GM18508 (cell line): ENCODE measurements at regions not wholly inside any gene's neighbourhood (a gene's known extent, or its start where the extent isn't known, plus 50 kb on each side); places are given as distances from the start of the nearest gene placed in this dataset.
"Not testable (repeated sequence)": the region's sequence is repeated elsewhere in the genome, so short reads cannot be mapped to it uniquely, and the experiment has no call there.

ENCODE experiments used
- ATAC-seq: cut with Tn5 transposase; IDR thresholded peaks from one replicate; pipeline ENCODE4 v1.9.1; 2021; ENCODE audit warnings: moderate number of reproducible peaks; ENCODE audit not compliant: insufficient read depth, unreplicated experiment

GRCh38 chr2:198855746-198856145 is 602.0 kb downstream of the SATB2 start:
- not testable (repeated sequence) for ATAC-seq

GRCh38 chr2:198852248-198852647 is 605.5 kb downstream of the SATB2 start:
- ATAC-seq: no peak

- no peak for ATAC-seq
Measured at GRCh38 chr2:198825534-198825933, 632.2 kb downstream of the SATB2 start.

DNA sequence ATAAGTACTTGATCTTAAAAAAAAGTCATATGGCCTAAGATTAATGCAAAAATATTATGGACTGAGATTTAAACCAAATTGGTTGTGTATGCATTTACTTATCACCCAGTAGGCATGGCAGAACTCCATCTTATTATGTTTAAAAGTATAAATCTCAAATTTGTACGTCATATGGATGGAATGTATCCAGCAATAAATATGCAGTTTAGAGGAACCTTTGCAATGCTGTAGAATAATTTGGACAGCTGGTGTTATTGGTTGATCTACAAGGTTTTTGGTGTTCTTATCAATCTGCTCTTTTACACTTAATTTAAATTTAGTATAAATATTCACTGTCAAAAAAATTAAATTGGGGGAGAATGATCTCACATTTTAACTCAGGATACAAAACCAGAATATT is 640.2 kb downstream of the SATB2 start:
- ATAC-seq: no peak

GRCh38 chr2:198815626-198816025 is 642.1 kb downstream of the SATB2 start:
- ATAC-seq: no peak

DNA sequence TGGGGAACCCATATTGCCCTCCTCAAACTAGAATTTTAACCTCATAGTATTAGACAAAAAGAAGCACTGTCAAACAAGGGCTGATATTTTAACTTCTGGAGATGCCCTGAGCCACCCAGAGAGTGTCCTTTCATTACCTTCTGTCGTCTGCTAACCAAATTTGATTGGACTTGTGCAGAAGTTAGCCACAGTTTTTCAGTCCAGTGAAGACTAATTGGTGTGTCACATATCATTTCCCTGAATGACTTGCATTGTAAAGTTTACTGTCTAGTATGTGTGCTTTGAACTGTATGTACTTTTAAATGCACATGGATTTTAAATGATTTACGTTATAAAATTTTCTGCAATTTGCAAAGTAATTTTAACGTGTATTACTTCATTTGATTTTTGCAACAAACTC is 646.5 kb downstream of the SATB2 start:
- ATAC-seq: no peak

DNA sequence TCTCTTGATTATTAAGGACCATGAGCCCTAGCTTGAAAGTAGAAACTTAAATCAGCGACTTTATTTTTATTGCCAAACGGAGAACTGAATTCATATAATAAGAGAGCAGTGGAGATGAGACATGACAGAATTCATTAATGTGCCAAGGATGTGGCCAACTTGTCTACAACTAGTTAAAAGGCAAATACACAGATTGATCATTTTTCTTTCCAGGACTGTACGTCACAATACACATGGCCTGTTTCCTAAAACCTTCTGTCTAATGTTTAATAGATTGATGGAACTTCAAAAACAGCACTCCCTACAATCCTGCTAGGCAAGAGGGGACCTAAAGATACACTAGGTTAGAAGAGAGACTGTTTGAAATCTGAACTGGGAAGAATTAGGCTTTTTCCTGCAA is 647.8 kb downstream of the SATB2 start:
- ATAC-seq: no peak

DNA sequence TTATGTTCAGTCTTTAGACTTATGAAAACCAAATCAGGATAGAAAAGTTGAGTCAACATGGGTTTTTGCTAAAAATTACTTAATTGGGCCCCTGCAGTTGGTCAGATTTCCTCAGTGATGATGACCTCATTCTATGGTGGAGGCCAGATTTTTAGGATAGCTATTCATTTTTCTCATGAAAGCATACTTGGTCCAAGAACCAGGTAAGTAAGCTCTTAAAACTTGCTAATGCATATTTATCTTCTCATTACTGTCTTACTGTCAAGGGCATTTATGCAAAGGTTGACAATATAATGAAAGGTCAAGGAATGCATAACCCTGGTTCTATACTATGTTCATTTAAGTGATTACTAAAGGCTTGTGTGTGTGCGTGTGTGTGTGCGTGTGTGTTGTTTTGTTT is 650.6 kb downstream of the SATB2 start:
- ATAC-seq: no peak

GRCh38 chr2:198795419-198795818 is 662.3 kb downstream of the SATB2 start:
- ATAC-seq: no peak

- ATAC-seq: no peak
Measured at GRCh38 chr2:198791623-198792022, 666.1 kb downstream of the SATB2 start.

DNA sequence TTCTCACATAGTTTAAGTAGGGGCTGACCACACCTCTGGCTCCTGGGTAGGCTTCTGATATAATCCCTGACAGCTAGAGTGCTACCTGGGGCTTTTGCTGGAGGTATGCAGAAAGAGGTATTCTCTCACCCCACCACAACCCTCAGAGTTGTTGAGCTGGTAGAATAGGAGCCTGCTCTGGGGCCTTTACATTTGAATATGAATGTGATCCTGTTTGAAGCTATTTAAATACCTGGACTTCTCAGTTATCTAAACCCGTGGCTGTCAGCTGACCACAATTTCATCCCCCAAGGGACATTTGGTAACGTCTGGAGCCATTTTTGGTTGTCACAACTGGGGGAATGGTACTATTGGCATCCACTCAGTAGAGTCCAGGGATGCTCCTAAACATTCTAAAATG is 669.1 kb downstream of the SATB2 start:
- ATAC-seq: no peak

GRCh38 chr2:198782734-198783133 is 675.0 kb downstream of the SATB2 start:
- no peak for ATAC-seq

DNA sequence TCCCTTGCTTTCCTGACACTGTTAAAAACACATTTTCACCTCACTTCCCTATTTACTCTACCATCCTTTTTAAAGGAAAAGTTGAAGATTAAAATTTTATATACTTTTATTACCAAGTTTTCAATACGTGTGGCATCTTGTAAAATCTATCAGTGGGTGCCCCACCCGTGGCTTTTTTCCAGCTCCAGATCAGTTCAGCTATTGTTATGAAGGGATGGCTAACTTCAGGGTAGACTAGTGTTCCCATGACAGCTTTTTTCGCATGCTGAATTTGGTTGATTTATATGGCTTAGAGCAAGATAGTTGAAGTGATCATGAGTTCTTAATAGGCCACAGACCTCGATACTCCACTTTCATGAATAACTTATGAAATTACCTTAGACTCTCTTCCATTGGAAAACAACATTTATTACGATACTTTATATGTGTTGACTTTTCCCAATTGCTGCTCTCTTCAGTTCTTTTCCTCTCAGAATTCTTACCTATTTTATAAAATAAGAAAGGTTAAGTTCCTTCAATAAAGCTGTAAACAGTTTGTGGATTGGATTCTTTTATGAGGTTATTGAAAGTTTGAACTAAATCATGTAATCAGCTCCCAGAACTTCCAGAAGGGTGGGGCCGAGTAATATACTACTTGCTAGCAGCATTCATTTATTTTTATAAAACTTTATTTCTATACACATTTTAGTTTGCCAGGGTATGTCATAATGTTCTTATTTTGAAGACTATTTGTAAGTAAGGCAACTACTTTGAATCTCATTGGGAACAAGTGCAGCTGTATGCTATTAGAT is 680.9 kb downstream of the SATB2 start:
- no peak for ATAC-seq

- ATAC-seq: no peak
Measured at GRCh38 chr2:198775737-198776136, 682.0 kb downstream of the SATB2 start.

GRCh38 chr2:198774576-198774975 is 683.2 kb downstream of the SATB2 start:
- no peak for ATAC-seq

DNA sequence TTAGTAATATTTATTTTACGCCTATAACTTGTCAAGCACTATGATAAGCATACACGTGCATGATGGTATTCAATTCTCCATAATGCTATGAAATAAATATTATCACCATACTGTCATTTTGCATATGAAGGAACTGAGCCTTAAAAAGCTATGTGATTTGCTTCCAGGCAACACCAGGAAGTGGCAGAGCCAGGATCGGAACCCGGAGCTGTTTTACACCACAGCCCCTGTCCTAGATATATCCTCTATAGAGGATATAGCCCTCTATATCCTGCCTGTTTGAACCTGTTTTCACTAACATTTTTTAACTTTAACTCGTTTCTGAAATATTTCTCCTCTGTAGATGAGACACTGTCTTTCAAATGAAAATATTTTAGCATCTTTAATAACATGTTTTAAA is 690.0 kb downstream of the SATB2 start:
- ATAC-seq: no peak

DNA sequence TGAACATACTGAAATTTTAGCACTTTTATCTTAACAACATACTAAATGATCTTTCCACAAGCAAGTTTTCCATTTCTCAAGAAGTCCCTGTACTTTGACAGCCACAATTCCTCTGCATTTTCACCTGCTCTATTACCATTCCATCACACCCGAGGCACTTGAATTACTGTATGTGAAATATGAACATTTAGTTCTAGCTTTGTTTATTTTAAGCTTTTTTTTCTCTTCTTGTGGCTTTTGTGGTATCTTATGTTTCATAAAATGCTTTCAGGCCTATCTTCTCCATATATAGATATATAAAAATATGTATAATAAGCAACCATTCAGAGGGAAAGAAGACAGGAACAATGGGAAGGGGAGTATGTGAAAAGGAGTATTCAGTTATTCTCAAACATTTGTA is 693.9 kb downstream of the SATB2 start:
- no peak for ATAC-seq

GRCh38 chr2:198762441-198762840 is 695.3 kb downstream of the SATB2 start:
- no peak for ATAC-seq

- ATAC-seq: no peak
Measured at GRCh38 chr2:198757069-198757468, 700.7 kb downstream of the SATB2 start.

DNA sequence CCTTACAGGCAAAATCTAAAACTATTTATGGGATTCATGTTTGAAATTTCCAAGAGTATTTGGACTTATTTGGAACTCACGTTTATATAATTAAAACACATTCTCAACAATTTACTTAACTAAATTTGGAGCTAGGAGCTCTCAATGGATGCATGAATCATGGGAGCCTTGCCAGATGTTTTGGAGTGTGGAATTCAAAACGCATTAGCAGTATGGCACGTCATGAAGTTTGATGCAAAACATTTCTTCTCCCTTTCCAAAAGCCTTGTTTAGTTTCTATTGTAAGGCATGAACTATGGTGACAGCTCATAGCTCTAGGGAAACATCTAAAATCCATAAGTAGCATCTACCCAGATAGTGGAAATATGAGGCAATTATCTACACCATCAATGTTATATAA is 701.6 kb downstream of the SATB2 start:
- ATAC-seq: no peak

DNA sequence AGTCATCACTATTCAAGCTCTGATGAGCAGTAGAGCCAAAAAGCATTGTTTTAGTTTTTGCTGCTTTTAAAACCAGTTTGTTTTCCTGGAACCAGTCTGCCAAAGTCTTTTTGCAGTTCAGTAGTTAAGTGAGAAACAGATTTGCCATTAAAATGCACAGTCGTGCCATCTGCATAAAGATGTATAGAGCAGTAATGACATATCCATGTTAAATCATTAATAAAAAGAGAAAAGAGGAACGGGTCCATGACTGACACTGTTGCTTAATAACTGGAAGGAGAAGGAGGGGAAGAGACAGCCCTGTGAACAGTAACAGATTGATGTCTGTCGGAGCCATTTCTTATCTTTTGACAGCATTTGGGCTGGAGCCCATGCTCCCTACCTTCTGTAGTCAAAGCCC is 704.6 kb downstream of the SATB2 start:
- ATAC-seq: no peak

DNA sequence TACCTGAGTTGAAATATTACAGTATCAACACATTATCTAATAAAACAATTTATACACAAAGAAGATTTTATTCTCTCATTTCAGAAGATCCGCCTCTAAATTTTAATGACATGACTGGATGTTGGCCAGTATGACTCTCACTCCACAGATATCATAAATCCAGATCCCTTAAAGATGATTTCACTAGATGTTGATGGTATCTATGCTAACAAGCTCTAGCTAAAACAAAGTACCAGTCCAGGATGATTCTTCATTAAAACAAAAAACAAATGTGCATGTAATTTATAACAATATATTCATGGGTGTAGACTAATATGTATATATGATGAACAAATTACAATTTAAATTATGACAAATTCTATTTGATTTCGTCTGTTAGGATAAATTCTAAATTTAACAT is 708.4 kb downstream of the SATB2 start:
- no peak for ATAC-seq
